ENCODE measurements at regions not wholly inside any gene's neighbourhood (a gene's known extent, or its start where the extent isn't known, plus 50 kb on each side); places are given as distances from the start of the nearest gene placed in this dataset.

- Histone ChIP-seq H3K4me1 (ENCODE audit: control insufficient read depth, insufficient read depth, low read length) (no peaks in the 10 kb centered on the region), H3K36me3 (ENCODE audit: control insufficient read depth, insufficient read depth, low read length) (no peaks in the 10 kb centered on the region), H3K4me3 (ENCODE audit: low read length) (no peak overlapping the region), H3K27ac (ENCODE audit: low read length) (no peak overlapping the region), H3K9me3 (ENCODE audit: control insufficient read depth, low read depth, low read length) (no peaks in the 10 kb centered on the region), H3K27me3 (ENCODE audit: control insufficient read depth, insufficient read depth, low read length) (no peaks in the 10 kb centered on the region)
- WGBS (ENCODE audit: insufficient coverage, low lambda C conversion rate): no CpG with 5 or more reads among the region's 10 CpGs
- DNase-seq: no peak
These were observed 197.5 kb upstream of the BCL6 start for GRCh38 chr3:187942658-187943241.

GRCh38 chr3:187943677-187944389, 198.6 kb upstream of the BCL6 start:
- no peak for DNase-seq
- H3K9me3 ChIP-seq (ENCODE audit: control insufficient read depth, low read depth, low read length): no peaks in the 10 kb centered on the region
- 39% methylated on average over 3 of the region's 7 CpGs for WGBS (ENCODE audit: insufficient coverage, low lambda C conversion rate)
- no peaks in the 10 kb centered on the region for H3K36me3 ChIP-seq (ENCODE audit: control insufficient read depth, insufficient read depth, low read length)
- no peak overlapping the region for H3K27ac ChIP-seq (ENCODE audit: low read length)
- no peaks in the 10 kb centered on the region for H3K4me1 ChIP-seq (ENCODE audit: control insufficient read depth, insufficient read depth, low read length)
- H3K4me3 ChIP-seq (ENCODE audit: low read length): no peak overlapping the region
- H3K27me3 ChIP-seq (ENCODE audit: control insufficient read depth, insufficient read depth, low read length): no peaks in the 10 kb centered on the region

- no peaks in the 10 kb centered on the region for H3K4me1 ChIP-seq (ENCODE audit: control insufficient read depth, insufficient read depth, low read length)
- H3K27ac ChIP-seq (ENCODE audit: low read length): no peak overlapping the region
- no peaks in the 10 kb centered on the region for H3K27me3 ChIP-seq (ENCODE audit: control insufficient read depth, insufficient read depth, low read length)
- H3K9me3 ChIP-seq (ENCODE audit: control insufficient read depth, low read depth, low read length): no peaks in the 10 kb centered on the region
- no peak overlapping the region for H3K4me3 ChIP-seq (ENCODE audit: low read length)
- no peaks in the 10 kb centered on the region for H3K36me3 ChIP-seq (ENCODE audit: control insufficient read depth, insufficient read depth, low read length)
- DNase-seq: no peak
- WGBS (ENCODE audit: insufficient coverage, low lambda C conversion rate): 92% methylated on average over 2 of the region's 10 CpGs
These were observed 199.3 kb upstream of the BCL6 start for GRCh38 chr3:187944390-187945179.

GRCh38 chr3:187945374-187945773, 200.1 kb upstream of the BCL6 start:
- no peak for DNase-seq
- Histone ChIP-seq H3K4me3 (ENCODE audit: low read length) (no peak overlapping the region), H3K36me3 (ENCODE audit: control insufficient read depth, insufficient read depth, low read length) (no peaks in the 10 kb centered on the region), H3K4me1 (ENCODE audit: control insufficient read depth, insufficient read depth, low read length) (no peaks in the 10 kb centered on the region), H3K27ac (ENCODE audit: low read length) (no peak overlapping the region), H3K27me3 (ENCODE audit: control insufficient read depth, insufficient read depth, low read length) (no peaks in the 10 kb centered on the region), H3K9me3 (ENCODE audit: control insufficient read depth, low read depth, low read length) (no peaks in the 10 kb centered on the region)
- WGBS (ENCODE audit: insufficient coverage, low lambda C conversion rate): no CpG with 5 or more reads among the region's 2 CpGs

- no peaks in the 10 kb centered on the region for H3K36me3 ChIP-seq (ENCODE audit: control insufficient read depth, insufficient read depth, low read length)
- no peak overlapping the region for H3K4me3 ChIP-seq (ENCODE audit: low read length)
- H3K4me1 ChIP-seq (ENCODE audit: control insufficient read depth, insufficient read depth, low read length): no peaks in the 10 kb centered on the region
- no peaks in the 10 kb centered on the region for H3K9me3 ChIP-seq (ENCODE audit: control insufficient read depth, low read depth, low read length)
- no peak for DNase-seq
- no peaks in the 10 kb centered on the region for H3K27me3 ChIP-seq (ENCODE audit: control insufficient read depth, insufficient read depth, low read length)
- WGBS (ENCODE audit: insufficient coverage, low lambda C conversion rate): 70% methylated on average over 2 of the region's 4 CpGs
- no peak overlapping the region for H3K27ac ChIP-seq (ENCODE audit: low read length)
These were observed 201.0 kb upstream of the BCL6 start for GRCh38 chr3:187946163-187946691.

GRCh38 chr3:187946981-187947380, 201.7 kb upstream of the BCL6 start:
- Histone ChIP-seq H3K4me3 (ENCODE audit: low read length) (no peak overlapping the region), H3K9me3 (ENCODE audit: control insufficient read depth, low read depth, low read length) (no peaks in the 10 kb centered on the region), H3K36me3 (ENCODE audit: control insufficient read depth, insufficient read depth, low read length) (no peaks in the 10 kb centered on the region), H3K4me1 (ENCODE audit: control insufficient read depth, insufficient read depth, low read length) (no peaks in the 10 kb centered on the region), H3K27ac (ENCODE audit: low read length) (no peak overlapping the region), H3K27me3 (ENCODE audit: control insufficient read depth, insufficient read depth, low read length) (no peaks in the 10 kb centered on the region)
- WGBS (ENCODE audit: insufficient coverage, low lambda C conversion rate): no CpG with 5 or more reads among the region's 6 CpGs
- no peak for DNase-seq

- Histone ChIP-seq H3K9me3 (ENCODE audit: control insufficient read depth, low read depth, low read length) (no peaks in the 10 kb centered on the region), H3K27ac (ENCODE audit: low read length) (no peak overlapping the region), H3K4me3 (ENCODE audit: low read length) (no peak overlapping the region), H3K27me3 (ENCODE audit: control insufficient read depth, insufficient read depth, low read length) (no peaks in the 10 kb centered on the region), H3K36me3 (ENCODE audit: control insufficient read depth, insufficient read depth, low read length) (no peaks in the 10 kb centered on the region), H3K4me1 (ENCODE audit: control insufficient read depth, insufficient read depth, low read length) (no peaks in the 10 kb centered on the region)
- WGBS (ENCODE audit: insufficient coverage, low lambda C conversion rate): no CpG with 5 or more reads among the region's 5 CpGs
- no peak for DNase-seq
These were observed 202.8 kb upstream of the BCL6 start for GRCh38 chr3:187947927-187948682.

- H3K36me3 ChIP-seq (ENCODE audit: control insufficient read depth, insufficient read depth, low read length): no peaks in the 10 kb centered on the region
- no peak overlapping the region for H3K27ac ChIP-seq (ENCODE audit: low read length)
- WGBS (ENCODE audit: insufficient coverage, low lambda C conversion rate): no CpG with 5 or more reads among the region's 4 CpGs
- no peak for DNase-seq
- peaks cover 1% of the 10 kb centered on the region for H3K4me1 ChIP-seq (ENCODE audit: control insufficient read depth, insufficient read depth, low read length)
- H3K9me3 ChIP-seq (ENCODE audit: control insufficient read depth, low read depth, low read length): no peaks in the 10 kb centered on the region
- H3K27me3 ChIP-seq (ENCODE audit: control insufficient read depth, insufficient read depth, low read length): no peaks in the 10 kb centered on the region
- no peak overlapping the region for H3K4me3 ChIP-seq (ENCODE audit: low read length)
These were observed 204.0 kb upstream of the BCL6 start for GRCh38 chr3:187949093-187949820.

- H3K27me3 ChIP-seq (ENCODE audit: control insufficient read depth, insufficient read depth, low read length): no peaks in the 10 kb centered on the region
- whole genome bisulfite sequencing (ENCODE audit: insufficient coverage, low lambda C conversion rate): 40% methylated on average over 1 of the region's 4 CpGs
- DNase-seq: no peak
These were observed 203.3 kb upstream of the LPP start for GRCh38 chr3:187950671-187951070.

More at GRCh38 chr3:187950671-187951070, 203.3 kb upstream of the LPP start:
- no peaks in the 10 kb centered on the region for H3K9me3 ChIP-seq (ENCODE audit: control insufficient read depth, low read depth, low read length)
- peaks cover 14% of the 10 kb centered on the region for H3K4me1 ChIP-seq (ENCODE audit: control insufficient read depth, insufficient read depth, low read length)
- H3K36me3 ChIP-seq (ENCODE audit: control insufficient read depth, insufficient read depth, low read length): no peaks in the 10 kb centered on the region
- no peak overlapping the region for H3K27ac ChIP-seq (ENCODE audit: low read length)
- no peak overlapping the region for H3K4me3 ChIP-seq (ENCODE audit: low read length)

Measured in large intestine (tissue), 3 donors.